GM12892 (cell line): ENCODE measurements at regions not wholly inside any gene's neighbourhood (a gene's known extent, or its start where the extent isn't known, plus 50 kb on each side); places are given as distances from the start of the nearest gene placed in this dataset.

ENCODE experiments used
- DNase-seq: peaks from one replicate; pipeline ENCODE4 v3.0.0; 2011; ENCODE audit not compliant: insufficient read length
- FAIRE-seq: peaks from 2 replicates; lab custom pipeline; 2011; peaks lifted over from hg19 to GRCh38; lab: Jason Lieb, UNC
- POLR2A ChIP-seq: IDR thresholded peaks from 2 replicates; pipeline ENCODE4 v1.6.1; 2011; ENCODE audit warnings: low read depth, low read length, control low read depth
- POLR2AphosphoS5 ChIP-seq: IDR thresholded peaks from 2 replicates; pipeline ENCODE4 v1.6.1; 2011; ENCODE audit warnings: low read depth, low read length, control low read depth
- TAF1 ChIP-seq: IDR thresholded peaks from 2 replicates; pipeline ENCODE4 v1.6.1; 2011; ENCODE audit warnings: low read depth, mild to moderate bottlenecking, control low read depth, low read length, borderline replicate concordance

DNA sequence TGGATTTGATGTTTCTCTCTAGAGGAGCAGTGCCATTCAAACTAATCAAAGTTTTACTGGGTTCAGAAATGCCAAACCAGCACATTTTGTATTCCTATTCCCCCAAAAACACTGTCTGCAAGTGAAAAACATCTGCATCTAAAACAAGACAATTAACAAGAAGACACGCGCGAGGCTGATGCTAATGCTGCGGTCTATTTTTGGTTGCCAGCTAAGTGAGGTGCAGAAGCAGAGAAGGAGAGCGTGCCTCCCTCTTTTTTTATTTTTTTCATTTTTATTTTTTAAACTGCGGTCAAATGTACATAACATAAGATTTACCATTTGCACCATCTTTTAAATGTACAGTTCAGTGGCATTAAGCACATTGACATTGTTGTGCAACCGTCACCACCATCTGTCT is 641.1 kb downstream of the DHX35 start:
- DNase-seq (no peak), FAIRE-seq (no peak)
- no peak for TF ChIP-seq POLR2A
- no peak for TF ChIP-seq POLR2AphosphoS5
- no peak for TF ChIP-seq TAF1

DNA sequence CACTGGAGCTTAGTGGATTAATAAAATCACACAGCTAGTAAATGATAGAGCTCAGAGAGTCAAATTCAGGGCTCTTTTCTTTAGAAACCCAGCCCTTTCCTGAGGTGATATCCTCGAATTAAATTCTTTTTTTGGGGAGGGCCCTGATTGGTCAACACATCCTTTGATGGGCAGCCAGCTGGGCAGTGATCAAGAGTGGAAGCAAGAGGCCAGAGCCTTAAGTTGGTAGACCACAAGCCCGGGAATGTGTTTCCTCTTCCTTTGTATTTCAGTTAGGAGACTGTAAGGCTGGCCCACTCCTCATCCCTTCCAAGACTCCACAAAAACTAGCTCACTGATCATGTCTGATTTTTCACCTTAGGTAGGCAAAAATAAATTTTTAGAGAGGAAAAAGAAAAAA is 640.5 kb downstream of the DHX35 start:
- DNase-seq, result no peak
- FAIRE-seq, result no peak
- TF ChIP-seq POLR2AphosphoS5 (no peak), TAF1 (no peak), POLR2A (no peak)

DNA sequence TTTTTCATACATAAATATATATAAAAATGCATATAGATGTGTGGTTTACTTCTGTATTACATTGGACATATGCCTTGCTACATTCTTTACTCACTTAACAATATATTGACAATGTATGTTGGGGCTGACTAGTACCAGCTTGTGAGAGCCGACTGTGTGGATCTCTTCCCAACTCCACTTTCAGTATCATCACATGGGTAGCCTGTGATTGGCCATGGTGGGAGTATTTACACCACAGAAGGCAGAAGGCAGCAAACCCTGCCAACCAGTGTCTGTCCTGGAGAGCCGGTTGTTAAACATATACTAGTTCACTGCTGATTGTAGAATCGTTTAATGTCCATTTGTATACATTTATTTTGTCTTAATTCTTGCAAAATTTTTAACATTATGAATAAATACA is 638.7 kb downstream of the DHX35 start:
- TF ChIP-seq POLR2AphosphoS5 (no peak), TAF1 (no peak), POLR2A (no peak)
- DNase-seq (no peak), FAIRE-seq (no peak)

DNA sequence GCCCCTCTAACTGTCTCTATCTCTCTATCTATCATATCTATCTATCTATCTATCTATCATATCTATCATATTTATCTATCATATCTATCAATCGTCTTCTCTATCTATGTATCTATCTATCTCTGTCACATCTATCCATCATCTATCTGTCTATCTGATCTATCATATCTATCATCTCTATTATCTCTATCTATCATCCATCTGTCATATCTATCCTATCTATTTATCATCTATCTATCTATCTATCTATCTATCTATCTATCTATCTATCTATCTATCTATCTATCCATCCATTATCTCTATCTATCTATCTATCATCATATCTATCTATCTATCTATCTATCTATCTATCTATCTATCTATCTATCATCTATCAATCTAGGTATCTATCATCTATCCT is 638.0 kb downstream of the DHX35 start:
- TF ChIP-seq TAF1 (no peak), POLR2A (no peak), POLR2AphosphoS5 (no peak)
- FAIRE-seq, result no peak

DNA sequence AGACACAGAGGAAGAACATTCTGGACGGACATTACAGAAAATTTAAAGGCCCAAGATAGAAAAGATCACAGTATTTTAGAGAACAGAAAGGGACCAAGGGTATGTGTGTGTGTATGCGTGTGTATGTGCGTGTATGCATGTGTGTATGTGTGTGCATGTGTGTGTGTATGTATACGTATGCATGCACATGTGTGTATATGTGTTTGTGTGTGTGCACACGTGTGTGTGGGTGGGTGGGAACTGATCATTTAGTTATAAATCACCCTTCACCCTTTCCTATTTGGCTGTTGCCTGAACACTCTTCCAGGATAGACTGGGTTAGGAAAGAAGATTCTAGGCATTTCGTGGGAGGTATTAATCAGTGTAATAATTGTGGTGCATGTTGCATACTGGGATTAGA is 634.4 kb downstream of the DHX35 start:
- DNase-seq (no peak), FAIRE-seq (no peak)
- TF ChIP-seq POLR2AphosphoS5 (no peak), TAF1 (no peak), POLR2A (no peak)

More for the DNA sequence above, 638.0 kb downstream of the DHX35 start:
- no peak for DNase-seq

DNA sequence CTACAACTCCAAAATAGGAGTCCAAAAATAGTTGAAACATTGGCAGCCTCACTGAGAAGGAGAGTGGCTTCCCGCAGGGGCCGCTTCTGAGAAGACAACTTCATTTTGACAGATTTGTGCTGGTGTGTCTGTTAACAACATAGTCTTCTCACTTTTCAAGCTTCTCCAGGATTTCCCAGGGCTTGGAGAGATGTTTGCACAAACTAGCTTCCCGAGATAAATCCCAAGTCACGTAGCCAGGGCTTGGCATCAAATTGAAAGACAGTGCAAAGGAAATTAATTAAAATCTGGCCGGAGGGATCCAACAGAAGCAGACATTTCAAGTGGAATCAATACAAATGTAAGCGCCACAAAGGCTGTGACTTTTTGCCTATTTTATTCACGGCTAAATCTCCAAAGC is 630.2 kb downstream of the DHX35 start:
- TF ChIP-seq POLR2A (no peak), POLR2AphosphoS5 (no peak), TAF1 (no peak)
- DNase-seq, result no peak
- no peak for FAIRE-seq

DNA sequence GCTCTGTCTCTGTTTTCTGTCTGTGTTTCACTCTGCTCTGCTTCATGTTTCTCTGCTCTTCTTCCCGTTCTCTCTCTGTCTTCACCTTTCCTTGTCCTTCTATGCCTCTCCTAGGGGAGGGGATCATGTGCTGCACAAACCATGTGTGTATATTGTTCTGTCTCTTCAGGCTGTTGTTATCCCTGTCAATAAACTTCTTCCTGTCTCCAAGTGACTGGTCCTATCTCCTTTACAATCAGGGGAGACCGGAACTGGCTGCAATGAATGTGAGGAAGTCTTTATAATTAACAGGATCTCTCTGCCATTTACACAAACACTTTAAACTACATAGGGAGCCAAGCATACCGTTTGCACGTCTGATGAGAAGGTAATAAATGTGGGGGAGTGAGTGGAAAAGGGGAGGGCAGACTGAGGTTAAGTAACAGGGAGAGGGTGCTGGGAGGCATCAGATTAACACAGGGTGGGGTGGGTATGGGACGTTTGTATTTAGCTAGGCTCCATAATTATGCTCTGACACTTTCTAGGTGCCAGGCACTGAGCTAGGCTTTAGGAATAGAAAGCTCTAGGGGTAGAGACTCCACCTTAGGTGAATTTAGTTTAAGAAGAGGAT is 626.1 kb downstream of the DHX35 start:
- TF ChIP-seq TAF1 (no peak), POLR2AphosphoS5 (no peak), POLR2A (no peak)
- no peak for FAIRE-seq

DNA sequence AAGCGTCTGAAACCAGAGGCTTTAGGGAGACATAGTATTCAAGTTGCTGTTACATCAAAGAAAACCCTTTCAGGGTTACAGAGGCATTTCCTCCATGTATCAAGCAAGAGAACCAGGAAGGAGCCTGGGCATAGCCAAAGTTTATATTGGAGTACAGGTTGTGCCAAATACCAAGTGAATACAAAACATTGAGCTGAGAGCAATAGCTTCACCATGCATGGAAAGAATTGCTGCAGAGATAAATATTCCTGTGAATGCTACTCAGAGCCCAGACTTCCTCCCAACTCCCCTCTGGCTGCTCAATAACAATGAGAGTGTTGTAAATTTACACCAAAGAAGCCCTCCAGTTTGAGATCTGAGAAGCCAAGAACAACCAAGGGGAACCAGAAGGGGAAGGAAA is 618.9 kb downstream of the DHX35 start:
- no peak for FAIRE-seq
- DNase-seq, result no peak
- TF ChIP-seq POLR2AphosphoS5 (no peak), POLR2A (no peak), TAF1 (no peak)

More for the DNA sequence above, 626.1 kb downstream of the DHX35 start:
- DNase-seq, result no peak

DNA sequence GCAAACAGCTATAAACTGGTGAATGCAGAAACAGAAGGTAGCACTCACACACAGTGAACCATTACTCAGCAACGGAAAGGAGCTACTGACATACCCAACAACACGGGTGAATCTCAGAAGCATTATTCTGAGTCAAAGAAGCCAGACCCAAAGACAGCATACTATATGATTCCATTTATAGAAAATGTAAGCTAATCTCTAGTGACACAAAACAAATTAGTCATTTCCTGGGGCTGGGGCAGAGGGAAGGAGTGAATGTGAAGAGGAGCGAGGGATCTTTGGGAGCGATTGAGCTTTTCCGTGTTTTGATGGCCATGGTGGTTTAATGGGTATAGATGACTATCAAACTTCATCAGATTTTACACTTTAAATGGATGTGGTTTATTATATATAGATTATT is 614.6 kb downstream of the DHX35 start:
- DNase-seq, result no peak
- TF ChIP-seq POLR2A, result no peak
- no peak for TF ChIP-seq POLR2AphosphoS5
- TF ChIP-seq TAF1, result no peak
- no peak for FAIRE-seq

DNA sequence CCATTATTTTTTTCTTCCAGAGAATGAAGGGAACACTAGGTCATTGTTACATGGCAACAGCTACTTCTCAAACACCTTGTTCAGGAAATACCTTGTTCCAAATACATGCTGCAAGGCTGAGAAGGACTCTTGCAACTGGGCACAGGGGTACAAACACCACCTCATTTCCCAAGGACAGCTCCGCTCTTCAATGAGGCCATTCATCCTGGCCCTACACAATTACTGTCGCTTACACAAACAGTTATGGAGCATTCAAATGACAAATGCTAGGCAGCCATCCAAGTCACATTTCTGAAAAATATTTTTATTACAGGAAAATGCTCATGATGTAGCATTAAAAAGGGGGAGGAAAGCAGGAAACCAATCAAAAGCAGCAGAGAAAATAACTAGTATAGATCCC is 611.9 kb downstream of the DHX35 start:
- DNase-seq (no peak), FAIRE-seq (no peak)
- TF ChIP-seq TAF1 (no peak), POLR2AphosphoS5 (no peak), POLR2A (no peak)

DNA sequence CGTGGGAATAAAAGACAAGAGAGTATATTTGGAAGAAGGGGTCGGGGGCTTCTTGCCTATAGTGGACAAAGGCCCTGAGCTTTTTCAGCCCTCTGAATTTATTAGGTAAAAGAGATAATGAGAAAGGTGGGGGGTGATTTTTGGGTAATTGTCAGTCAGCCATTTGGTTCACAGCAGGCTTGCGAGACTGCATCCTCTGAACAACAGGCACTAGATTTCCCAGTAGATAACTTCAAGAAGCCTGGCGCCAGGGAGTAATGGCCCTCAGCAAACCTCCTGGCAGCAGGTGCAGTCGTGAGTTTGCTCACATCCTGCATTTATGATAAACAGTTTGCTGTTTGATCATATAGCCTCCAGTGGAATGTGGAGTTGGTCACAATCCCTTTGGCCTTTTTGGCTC is 609.0 kb downstream of the DHX35 start:
- TF ChIP-seq TAF1 (no peak), POLR2A (no peak), POLR2AphosphoS5 (no peak)
- FAIRE-seq (no peak), DNase-seq (no peak)

DNA sequence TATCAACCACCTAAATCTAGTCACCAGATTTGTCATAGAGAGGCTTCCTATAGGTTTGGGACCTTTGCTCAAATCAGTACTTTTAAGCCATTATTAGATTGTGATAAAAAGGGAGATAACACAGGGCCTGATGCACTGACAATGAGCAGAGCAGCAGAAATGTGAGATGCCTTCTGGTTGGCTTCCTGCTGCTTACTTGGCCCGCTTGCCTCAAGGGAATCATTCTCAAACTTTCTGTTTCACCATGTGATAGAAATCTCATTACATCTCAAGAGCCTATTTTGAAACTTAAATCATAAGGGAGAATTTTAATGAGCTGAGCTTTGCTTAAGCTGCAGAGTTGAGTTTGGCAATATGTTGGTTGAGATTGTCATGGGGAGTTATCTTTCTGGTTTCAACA is 606.0 kb downstream of the DHX35 start:
- TF ChIP-seq TAF1, result no peak
- TF ChIP-seq POLR2AphosphoS5, result no peak
- TF ChIP-seq POLR2A, result no peak
- DNase-seq (no peak), FAIRE-seq (no peak)

DNA sequence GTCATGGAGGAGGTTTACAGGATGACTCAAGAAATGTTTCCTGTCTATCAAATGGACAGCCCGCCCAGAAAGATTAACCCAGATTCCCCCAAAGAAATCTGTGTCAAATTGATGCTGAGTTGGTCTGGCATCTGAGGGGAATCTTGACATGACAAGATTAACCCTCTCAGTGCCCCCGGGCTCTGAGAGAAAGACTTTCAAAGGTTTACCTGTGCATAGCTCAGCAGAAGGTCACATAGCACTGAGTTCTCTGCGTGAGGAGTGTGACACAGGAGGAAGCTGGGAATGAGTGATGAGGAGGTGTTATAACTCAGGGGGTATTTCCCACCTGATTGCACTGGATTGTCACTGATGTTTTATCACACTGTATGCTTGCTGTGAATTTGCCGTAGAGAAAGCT is 601.2 kb downstream of the DHX35 start:
- no peak for TF ChIP-seq TAF1
- no peak for TF ChIP-seq POLR2AphosphoS5
- TF ChIP-seq POLR2A, result no peak
- FAIRE-seq (no peak), DNase-seq (no peak)
